ENCODE measurements at regions not wholly inside any gene's neighbourhood (a gene's known extent, or its start where the extent isn't known, plus 50 kb on each side); places are given as distances from the start of the nearest gene placed in this dataset.

DNA sequence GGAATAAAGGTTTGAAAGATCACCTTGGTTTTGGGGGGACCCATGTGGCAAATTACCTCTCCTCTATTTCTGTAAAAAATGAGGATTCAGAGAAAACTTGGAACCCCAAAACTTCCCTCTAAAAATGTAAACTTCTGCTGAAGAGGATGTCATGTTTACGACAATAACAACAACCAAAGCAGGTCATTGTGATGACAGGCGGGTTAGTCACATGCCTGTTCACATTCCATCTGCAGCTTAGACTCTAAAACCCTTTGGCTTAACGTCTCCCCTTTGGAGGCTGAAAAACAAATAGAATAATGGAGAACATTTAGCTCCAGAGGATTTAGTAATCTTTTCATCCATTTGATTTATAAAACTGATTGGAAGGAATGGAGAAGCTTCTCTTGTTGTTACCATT is 75.0 kb upstream of the FAM9C start:
- 23% methylated on average over 3 of the region's 3 CpGs for WGBS

More for the DNA sequence above, 75.0 kb upstream of the FAM9C start:
- Histone ChIP-seq H3K27me3 (ENCODE audit: control insufficient read depth in 4 of 4, insufficient read depth in 4 of 4, low read length in 3 of 4) (no peaks in the 10 kb centered on the region), H3K4me3 (ENCODE audit: low read depth in 1 of 3, low read length in 3 of 3) (no peak overlapping the region), H3K4me1 (ENCODE audit: control insufficient read depth in 4 of 4, insufficient read depth in 4 of 4, low read length in 3 of 4) (peaks cover 2 to 55% (median 53%) of the 10 kb centered on the region in 4 donors), H3K27ac (ENCODE audit: low read depth in 1 of 2, low read length in 2 of 2) (peak overlapping the region; percentile 82 to 94), H3K9me3 (ENCODE audit: control insufficient read depth in 4 of 4, low read length in 3 of 4) (no peaks in the 10 kb centered on the region), H3K36me3 (ENCODE audit: control insufficient read depth in 4 of 4, insufficient read depth in 3 of 4, low read depth in 1 of 4, low read length in 3 of 4) (no peaks in the 10 kb centered on the region), H3K9ac (ENCODE audit: low read depth in 1 of 2, low read length in 2 of 2) (peak overlapping the region; percentile 68 to 79)
- DNase-seq (ENCODE audit: low spot score), result no peak
- TF ChIP-seq YY1 (IDR thresholded peaks at IDR 0.05) (no peak), FOXA1 (IDR thresholded peaks at IDR 0.05) (no peak), RXRA (IDR thresholded peaks at IDR 0.05) (no peak), TAF1 (conservative IDR thresholded peaks at IDR 0.05) (no peak), FOXA2 (IDR thresholded peaks at IDR 0.05) (no peak), GABPA (IDR thresholded peaks at IDR 0.05 in 1 of 2, conservative IDR thresholded peaks at IDR 0.05 in 1 of 2) (no peak), ZBTB33 (IDR thresholded peaks at IDR 0.05) (no peak), MAX (IDR thresholded peaks at IDR 0.05) (no peak), HNF4G (IDR thresholded peaks at IDR 0.05) (no peak), REST (IDR thresholded peaks at IDR 0.05) (no peak), JUND (IDR thresholded peaks at IDR 0.05) (no peak), ATF3 (IDR thresholded peaks at IDR 0.05) (no peak), RAD21 (IDR thresholded peaks at IDR 0.05) (no peak), HNF4A (conservative IDR thresholded peaks at IDR 0.05) (no peak), NR2F2 (IDR thresholded peaks at IDR 0.05) (no peak), SP1 (IDR thresholded peaks at IDR 0.05) (no peak), EGR1 (IDR thresholded peaks at IDR 0.05; ENCODE audit: low read depth in 2 of 2) (no peak), CTCF (IDR thresholded peaks at IDR 0.05; ENCODE audit: low read depth, low read length, missing input control) (no peak)

All from liver (tissue), 8 donors.